GM19468 (cell line): ENCODE measurements at regions not wholly inside any gene's neighbourhood (a gene's known extent, or its start where the extent isn't known, plus 50 kb on each side); places are given as distances from the start of the nearest gene placed in this dataset.
"Not testable (repeated sequence)": the region's sequence is repeated elsewhere in the genome, so short reads cannot be mapped to it uniquely, and the experiment has no call there.

Experiments
- ATAC-seq: cut with Tn5 transposase; IDR thresholded peaks from one replicate; pipeline ENCODE4 v1.9.1; 2021; ENCODE audit warnings: mild to moderate bottlenecking, moderate library complexity, moderate number of reproducible peaks; ENCODE audit not compliant: unreplicated experiment; ENCODE audit errors: extremely low read depth

- ATAC-seq: no peak
Measured at GRCh38 chr4:53889326-53890055, 174.9 kb downstream of the CHIC2 start.

- no peak for ATAC-seq
Measured at GRCh38 chr4:53886090-53886489, 178.3 kb downstream of the CHIC2 start.

- no peak for ATAC-seq
Measured at GRCh38 chr4:53885668-53886067, 178.7 kb downstream of the CHIC2 start.

GRCh38 chr4:53877096-53877495 is 187.3 kb downstream of the CHIC2 start:
- not testable (repeated sequence) for ATAC-seq

- no peak for ATAC-seq
Measured at GRCh38 chr4:53866055-53866454, 198.3 kb downstream of the CHIC2 start.

GRCh38 chr4:53865054-53865453 is 199.4 kb downstream of the CHIC2 start:
- ATAC-seq: no peak

GRCh38 chr4:53863736-53864365 is 200.6 kb downstream of the CHIC2 start:
- ATAC-seq: no peak

- ATAC-seq: no peak
Measured at GRCh38 chr4:53863158-53863557, 201.2 kb downstream of the CHIC2 start.

- no peak for ATAC-seq
Measured at GRCh38 chr4:53861856-53862610, 202.4 kb downstream of the CHIC2 start.

- no peak for ATAC-seq
Measured at GRCh38 chr4:53859305-53859704, 205.1 kb downstream of the CHIC2 start.

- ATAC-seq: no peak
Measured at GRCh38 chr4:53858744-53859143, 205.7 kb downstream of the CHIC2 start.

GRCh38 chr4:53855581-53856250 is 208.7 kb downstream of the CHIC2 start:
- no peak for ATAC-seq

- ATAC-seq: no peak
Measured at GRCh38 chr4:53854991-53855568, 209.3 kb downstream of the CHIC2 start.

GRCh38 chr4:53852343-53852742 is 212.1 kb downstream of the CHIC2 start:
- no peak for ATAC-seq

GRCh38 chr4:53847965-53848364 is 216.4 kb downstream of the CHIC2 start:
- no peak for ATAC-seq

- no peak for ATAC-seq
Measured at GRCh38 chr4:53844551-53844950, 219.9 kb downstream of the CHIC2 start.

GRCh38 chr4:53844133-53844532 is 220.3 kb downstream of the CHIC2 start:
- no peak for ATAC-seq

GRCh38 chr4:53841711-53842110 is 222.7 kb downstream of the CHIC2 start:
- no peak for ATAC-seq

GRCh38 chr4:53840643-53841042 is 223.8 kb downstream of the CHIC2 start:
- no peak for ATAC-seq

- ATAC-seq: not testable (repeated sequence)
Measured at GRCh38 chr4:53833302-53834003, 231.0 kb downstream of the CHIC2 start.
